Left renal cortex interstitium (tissue), 4 donors: ENCODE measurements at regions not wholly inside any gene's neighbourhood (a gene's known extent, or its start where the extent isn't known, plus 50 kb on each side); places are given as distances from the start of the nearest gene placed in this dataset.

ENCODE experiments used
- DNase-seq, 4 donors: peaks; one replicate each; pipeline ENCODE4 v3.0.0-alpha.2; 2013; ENCODE audit warnings: low read depth in 4 of 4, low spot score in 2 of 4, missing footprints in 1 of 4

DNA sequence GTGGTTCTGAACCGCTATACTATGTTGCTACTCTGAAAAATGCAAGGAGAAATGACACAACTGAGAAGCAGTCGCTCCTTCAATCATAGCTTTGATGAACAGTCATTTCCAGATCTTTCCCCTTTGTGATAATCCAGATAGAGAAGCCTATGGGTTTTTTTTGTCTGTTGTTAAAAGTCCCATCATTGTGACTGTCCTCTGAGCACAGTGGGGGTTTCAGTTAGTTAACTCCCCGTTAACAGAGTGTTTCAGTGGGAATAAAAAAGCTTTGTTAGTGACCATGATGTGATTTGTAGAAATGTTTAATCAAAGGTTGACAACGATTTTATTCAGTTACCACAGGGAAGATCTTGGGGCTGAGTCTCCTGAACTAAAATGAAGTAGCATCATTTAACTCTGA, 176.2 kb upstream of the MAOA start:
- DNase-seq = no peak

DNA sequence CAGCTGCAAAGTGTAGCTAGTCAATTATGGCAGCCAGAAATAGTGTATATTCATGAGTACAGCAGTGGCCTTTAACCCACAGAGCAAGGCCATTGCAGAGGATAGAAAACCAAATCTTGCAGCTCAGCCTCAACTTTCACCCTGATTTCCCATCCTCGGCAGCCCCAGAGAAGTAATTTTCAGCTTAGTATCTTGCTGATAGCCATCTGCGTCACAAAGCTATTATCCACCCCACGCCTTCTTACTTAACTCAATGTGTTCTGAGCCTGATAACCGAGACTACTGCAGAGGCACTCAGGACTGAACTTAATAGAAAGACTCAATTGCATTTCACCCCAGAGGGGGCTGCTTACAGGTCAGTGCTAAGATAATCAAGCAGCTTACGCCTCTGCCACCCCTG, 174.5 kb upstream of the MAOA start:
- no peak for DNase-seq

DNA sequence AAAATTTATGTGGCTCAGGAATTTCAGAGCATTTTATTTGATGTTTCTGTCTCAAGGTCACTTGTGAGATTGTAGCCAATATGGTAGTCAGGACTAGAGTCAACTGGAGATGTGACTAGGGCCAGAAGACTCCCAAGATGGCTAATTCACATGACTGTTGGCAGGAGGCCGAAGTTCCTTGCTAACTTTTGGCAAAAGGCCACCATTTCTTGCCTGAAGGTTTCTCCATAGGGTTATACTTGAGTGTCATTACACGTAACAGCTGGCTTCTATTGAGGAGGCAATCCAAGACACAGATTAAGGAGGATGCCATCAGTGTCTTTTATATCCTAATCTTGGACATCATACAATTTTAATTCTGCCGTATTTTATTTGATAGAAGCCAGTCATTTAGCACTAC, 162.3 kb upstream of the MAOA start:
- no peak for DNase-seq

DNA sequence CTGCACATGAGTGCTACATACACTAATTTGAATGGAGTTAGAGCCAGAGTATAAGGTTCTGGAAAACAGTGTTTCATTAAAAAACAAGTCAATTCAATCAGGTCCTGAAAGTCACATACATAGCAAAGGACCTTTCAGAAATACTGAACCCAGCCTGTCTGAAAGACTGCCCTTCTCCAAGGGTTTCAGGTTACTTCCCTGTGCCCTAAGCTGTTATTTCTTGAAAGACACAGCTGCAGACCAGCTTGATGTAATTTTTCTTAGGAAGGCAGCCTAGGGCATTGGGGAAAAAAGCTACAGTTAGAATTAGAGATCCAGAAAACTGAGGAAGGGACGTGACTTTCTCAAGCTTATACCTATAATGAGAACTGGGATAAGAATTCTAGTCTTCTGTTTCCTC, 155.9 kb upstream of the MAOA start:
- DNase-seq = no peak

DNA sequence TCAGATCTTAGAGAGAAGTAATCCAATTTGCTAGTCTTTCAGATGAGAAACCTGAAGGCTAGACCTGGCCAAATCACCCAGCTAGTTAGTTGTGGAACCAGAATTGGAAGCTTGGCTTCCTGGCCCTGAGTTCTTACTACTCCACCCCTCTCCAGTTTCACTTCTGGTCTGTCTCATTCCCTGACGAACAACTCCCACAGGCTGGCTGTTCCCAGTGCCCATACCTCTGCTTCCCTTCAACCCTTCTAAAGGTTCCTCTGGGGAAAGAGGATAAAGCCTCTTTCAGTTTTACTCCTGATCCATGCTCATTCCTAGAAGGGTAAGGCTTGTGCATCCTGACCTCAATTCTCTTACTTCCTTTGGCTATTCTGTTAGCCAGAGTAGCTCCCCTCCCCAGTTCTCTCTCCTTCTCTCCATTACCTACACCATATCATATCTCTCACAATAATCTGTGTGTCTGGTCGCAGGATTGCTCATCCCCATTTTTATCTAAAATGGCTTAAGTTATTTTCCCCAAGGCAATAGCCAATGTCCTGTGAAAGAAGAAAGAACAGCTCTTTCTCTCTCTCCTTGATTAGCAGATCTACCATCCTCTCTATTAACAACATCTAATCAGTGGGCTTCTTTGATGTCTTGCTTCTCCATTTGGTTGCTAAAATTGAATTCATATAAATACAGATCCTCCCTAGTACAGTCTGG, 155.0 kb upstream of the MAOA start:
- no peak for DNase-seq

DNA sequence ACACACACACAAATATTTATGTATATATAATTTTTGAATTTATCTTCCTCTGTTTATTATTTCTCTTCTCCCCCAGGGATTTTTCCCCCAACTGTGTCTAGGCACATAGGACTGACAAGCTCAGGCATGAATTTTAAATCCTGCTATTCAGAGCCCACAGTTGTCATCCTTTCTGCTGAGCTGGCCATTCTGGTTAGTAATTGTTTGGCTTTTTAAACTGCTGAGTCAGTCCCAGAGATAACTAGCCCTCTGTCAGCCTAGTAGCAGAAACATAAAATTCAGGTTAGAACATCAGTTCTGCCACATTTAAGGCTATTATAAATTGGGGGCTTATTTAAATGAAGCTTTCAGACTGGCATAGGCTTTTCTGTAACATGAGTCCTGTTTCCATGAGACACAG, 151.7 kb upstream of the MAOA start:
- DNase-seq = no peak

DNA sequence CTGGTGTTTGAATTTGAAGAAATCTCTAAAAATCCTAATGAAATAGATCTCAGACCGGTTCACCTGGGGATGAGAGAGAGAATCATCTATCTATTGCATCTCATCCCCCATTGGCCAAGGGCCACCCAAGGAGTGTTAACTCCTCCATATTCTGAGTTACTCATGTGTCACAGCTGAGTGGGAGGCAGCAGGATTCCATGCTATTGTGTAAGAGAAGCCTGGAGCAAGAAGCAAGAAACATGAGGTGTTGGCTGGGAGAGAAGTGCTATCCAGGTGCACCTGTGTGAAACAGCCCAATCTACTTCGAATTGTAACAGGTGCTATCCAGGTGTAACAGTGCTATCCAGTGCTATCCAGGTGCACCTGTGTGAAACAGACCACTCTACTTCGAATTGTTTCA, 150.3 kb upstream of the MAOA start:
- no peak for DNase-seq

DNA sequence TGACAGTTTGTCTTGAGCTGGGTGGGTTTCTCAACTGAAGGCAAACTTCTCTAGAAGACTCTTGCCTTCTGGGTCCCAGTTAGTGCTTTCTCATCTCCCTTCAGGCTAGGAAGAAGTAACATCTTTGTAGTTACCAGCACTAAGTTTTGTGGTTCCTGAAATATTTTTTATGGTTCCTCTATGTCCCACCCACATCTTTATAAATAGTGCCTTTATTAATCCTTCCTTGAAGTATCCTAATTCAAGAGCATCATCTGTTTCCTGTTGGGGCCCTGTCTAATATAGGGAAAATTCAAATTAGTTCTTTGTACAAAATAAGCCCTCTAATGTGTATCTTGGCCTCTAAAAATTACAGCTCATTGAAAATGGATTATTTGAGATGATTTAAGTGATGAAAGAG, 147.4 kb upstream of the MAOA start:
- no peak for DNase-seq

DNA sequence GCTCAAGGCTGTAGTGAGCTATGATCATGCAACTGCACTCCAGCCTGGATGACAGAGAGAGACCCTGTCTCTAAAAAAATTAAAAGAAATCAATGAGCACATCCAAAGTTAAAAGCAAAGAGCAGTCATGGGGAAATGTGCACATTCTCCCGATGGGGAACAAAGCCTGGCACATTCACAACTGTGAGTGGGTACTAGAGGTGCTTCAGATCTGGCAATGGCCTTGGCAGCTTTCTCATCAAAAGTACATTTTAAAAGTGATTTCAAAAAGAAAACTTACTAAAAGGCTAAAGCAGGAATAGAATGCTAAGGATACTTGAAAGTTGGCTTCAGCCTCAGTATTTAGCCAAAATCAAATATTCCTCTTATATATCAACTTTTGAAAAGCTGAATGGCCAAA, 145.9 kb upstream of the MAOA start:
- DNase-seq = no peak

DNA sequence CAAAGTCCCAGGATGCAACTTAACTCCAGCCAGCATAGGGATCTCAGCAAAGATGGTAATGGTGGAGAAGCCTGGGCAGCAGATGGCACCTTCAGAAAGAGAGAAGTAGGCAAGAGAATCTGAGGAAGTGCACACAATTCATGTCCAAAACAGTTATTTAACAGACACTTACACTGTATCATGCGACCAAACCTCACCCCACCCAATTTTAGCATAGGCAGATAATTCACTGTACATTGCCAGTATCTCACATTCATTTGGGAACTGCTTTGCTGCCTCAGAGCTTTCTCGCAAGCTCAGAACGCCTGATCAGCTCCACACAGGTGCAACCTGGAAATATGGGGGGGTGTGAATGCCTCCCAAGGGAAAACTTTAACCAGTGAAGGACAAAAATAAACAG, 143.0 kb upstream of the MAOA start:
- DNase-seq = no peak

DNA sequence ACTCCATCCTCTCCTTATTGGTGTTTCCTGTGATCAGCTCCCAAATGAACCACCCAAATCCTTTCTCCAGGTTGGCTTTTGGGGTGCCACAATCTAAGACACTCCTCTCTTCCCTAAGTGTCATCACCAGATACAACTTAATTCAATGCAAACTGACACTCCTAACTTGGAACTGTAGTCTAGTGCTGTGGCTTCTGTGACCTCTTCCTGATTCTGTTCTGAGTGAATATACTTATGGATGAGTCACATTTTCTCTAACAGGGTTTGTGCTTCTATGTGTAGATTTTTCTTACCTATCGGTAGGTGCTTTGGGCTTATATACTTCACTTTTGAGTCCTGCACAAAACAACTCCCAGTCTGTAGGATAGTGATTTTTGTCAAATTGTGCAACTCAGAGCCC, 141.3 kb upstream of the MAOA start:
- no peak for DNase-seq

DNA sequence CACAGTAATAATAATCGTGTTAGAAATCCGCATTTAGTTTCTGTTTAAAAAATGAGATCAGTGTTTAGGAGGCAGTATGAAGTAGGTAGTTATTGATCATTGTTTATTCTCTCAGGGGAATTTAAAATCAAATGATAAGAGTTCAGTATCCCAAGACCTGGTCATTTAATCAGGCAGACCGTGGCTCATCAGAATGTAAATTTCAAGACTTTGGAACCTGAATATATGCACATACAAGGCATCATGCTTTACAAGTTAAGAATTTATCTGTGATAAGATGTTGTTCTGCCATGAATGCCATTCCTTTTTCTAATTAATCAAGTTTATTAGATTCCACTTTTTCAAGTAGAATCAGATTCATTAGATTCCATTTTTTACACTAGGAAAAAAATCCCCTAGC, 133.5 kb upstream of the MAOA start:
- no peak for DNase-seq

DNA sequence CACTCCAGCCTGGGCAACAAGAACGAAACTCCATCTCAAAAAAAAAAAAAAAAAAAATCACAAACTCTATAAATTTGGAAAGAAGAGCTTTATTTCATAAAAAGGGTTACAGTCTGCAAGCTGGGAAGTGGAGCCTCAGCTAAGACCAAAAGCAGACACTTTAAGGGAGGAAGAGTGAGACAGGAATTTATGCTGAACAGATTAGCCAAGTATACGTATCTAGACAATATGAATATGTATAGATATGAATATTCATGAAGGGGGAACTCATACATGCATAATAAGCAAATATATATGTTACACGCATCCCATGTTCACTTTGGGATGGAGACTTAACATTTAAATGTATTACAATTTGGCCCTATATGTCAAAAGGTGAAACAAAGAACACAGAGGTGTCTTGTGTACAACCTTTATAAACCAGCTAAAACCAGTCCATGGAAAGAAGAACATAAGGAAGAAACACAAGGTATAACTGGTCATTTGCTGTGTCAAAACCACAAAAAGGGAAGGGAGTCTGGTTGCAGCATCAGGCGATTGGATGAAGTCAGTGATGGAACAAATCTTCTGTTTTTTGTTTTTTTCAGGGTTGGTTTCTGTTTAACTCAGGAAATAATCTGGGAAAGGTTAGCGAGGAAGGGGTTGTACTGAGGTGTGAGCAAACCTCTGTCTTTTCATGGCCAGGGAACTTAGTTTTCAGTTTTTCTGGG, 130.0 kb upstream of the MAOA start:
- no peak for DNase-seq

DNA sequence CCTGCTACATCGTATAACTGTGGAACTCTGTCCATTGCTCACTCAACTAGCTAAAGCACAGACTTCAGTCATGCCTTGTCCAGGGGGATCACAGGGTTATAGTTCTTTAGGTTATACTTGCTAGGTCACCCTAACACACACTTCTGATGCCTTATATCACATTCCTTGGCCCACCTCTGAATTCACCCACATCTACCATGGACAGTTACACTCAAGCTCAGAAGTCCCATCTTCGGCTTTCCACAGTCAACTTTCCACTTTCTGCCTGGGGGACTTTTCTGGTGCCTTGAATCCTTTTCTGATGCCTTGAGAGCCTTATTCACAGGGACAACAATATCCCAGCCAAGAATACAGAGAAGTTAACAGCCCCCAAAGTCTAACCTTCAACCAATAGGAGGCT, 129.2 kb upstream of the MAOA start:
- no peak for DNase-seq

DNA sequence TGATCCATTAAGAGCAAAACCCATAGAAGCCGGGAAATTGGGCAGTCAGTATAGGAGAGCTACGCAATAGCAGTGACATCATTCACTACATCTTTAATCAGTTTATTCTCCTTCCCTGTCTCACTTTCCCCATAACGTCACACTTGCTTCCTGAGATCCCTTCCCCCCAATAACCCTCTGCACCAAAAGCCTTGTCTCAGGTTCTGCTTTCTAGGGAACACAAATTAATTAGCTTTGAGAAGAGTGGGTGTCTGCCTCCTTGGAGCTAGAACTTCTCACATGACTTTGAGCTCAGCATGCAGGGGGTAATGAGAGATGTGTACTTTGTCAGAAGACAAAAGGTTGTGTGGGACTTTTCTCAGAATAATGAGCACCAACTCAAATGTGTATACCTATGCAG, 128.3 kb upstream of the MAOA start:
- DNase-seq = no peak

DNA sequence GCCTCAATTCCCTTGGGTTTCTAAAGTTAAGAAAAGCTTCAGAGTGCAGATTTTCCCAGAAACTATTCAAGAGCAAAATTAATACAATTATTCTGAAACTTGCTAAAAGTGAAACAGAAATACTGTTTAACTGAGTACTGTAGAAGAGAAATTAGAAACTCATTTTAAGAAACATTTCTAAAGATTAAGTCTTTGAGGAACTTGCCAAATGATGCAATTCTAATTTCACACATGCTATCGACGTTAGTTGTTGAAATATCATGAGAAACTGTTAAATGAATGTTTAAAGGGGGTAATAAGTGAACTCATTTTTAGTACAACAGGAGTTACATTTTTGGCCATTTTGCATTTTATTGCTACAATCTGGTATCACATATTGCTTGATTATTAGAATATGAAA, 125.3 kb upstream of the MAOA start:
- DNase-seq = no peak

DNA sequence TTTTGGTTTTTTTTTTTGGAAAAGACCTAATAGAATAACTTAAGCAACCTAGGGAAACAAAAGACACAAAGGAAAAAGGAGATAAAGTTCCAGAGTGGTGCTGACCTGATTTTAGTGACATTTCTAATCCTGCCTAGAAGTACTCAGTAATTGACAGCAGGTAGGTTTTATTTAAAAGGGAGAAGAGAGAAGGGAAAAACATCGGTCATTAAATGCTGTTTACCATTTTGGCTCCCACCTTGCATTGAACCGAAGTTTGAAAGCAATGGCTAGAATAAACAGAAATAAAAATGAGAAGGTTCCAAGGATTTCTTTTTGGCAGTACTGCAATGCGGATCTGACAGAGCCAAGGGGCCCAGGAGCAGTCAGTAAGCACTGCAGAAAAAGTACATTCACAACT, 115.8 kb upstream of the MAOA start:
- DNase-seq = no peak

DNA sequence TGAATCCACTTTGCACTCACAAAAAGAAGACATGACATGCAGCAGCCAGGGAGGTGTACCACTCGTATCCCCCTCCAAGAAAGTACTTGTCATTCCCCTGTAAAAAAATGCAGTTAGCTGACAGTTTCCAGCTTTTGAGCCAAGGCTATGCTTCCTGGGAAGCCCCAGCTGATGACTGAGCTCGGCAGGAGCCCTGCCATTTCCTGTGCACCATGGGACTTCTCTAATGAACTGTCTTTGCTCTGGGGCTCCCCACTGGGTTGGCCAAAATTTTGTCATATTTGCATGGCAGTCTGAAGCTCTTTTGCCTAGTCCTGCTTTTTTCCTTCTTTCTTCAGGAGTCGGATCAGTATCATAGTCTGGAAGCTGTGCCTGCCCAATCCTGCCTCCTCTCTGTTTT, 104.5 kb upstream of the MAOA start:
- DNase-seq = no peak

DNA sequence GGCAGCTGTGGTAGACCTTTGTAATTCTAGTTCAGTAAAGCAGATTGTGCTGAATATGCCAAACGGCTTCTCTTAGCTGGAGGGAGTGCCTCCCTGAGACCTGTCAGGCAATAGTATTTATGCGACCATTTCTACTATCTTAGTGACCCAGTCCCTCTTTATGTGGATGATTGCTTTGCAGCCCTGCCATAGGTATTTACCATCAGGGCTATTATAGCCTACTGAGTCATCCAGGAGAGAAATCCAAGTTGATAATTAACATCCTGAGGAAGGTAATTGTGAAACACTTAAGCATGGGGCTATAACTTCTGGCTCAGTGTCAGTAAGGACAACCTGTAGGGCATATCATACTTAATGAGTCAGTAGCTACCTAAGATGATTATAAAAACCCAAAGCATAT, 103.9 kb upstream of the MAOA start:
- no peak for DNase-seq

DNA sequence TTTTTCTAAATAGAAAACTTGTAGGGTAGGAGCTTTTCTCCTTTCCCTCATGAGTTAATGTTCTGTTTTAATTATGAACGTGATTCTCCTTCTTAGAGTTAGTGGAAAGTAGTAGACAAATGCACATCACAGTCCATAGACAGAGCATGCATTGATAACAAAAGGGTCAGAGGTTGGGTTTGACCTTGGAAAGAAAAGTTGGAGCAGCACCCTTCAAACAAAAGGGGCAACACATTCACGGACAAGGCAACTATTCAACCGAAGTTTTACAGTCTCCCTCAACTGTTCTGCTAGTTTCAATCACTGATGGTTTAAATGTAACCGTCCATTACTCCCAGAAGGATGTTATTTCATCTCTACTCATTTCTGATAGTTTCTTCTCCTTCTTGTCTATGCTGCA, 103.4 kb upstream of the MAOA start:
- DNase-seq = no peak

DNA sequence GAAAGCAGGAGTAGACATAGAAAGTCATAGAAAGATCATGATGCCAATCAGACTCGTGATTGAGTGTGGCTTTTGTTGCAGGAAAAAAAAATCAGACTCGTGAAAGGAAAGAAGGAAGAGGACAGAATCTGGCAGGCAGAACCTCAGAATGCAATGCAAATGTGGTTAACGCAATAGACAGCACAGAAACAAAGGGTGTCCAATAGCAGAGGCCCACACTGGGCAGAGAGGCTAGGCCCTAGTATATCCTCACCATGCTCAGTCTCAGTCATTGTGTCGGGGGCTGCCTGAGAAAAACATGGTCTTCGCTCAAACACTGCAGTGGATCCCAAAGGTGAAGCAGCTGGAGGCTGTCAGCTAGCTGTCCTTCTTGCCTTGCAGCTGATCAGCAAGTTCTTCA, 102.8 kb upstream of the MAOA start:
- DNase-seq = no peak

DNA sequence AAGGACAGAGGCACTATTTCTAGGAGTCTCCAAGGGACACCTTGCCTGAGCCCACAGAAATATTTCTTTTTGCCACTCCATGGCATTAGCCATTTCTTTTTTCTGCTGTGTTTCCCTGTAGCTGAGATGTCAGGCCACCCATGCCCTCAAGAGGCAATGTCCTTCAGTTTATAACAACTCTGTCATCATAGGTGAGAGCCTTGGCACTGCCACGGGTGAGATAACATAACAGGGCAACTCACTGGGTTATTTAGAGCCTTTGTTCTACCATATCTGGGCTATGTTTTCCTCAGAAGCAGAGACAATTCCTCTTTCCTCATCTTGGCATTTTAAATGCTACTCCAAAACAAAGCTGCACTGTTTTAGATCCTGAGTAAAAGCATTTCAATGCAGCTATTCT, 99.9 kb upstream of the MAOA start:
- DNase-seq = no peak

DNA sequence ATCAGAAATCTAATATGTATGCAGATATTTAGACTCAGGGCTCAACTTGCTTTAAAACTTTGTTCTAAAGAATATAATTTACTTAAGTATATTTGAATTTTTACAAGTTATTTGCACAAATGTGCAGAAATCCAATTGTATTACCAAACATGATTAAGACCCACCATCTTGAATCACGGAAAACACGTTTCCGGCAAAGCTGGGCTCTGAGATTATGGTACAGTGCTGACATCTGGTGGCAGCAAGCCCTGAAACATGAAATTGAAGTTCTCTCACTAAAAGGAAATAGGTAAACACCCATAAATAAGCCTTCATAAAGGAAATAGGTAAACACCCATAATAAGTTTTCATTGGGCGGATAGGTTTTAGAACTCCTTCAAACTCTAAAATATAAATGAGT, 98.3 kb upstream of the MAOA start:
- peak in 1 of 4 donors; percentile 34 for DNase-seq
